Transverse colon (tissue), 4 donors: ENCODE measurements at regions not wholly inside any gene's neighbourhood (a gene's known extent, or its start where the extent isn't known, plus 50 kb on each side); places are given as distances from the start of the nearest gene placed in this dataset.

Experiments used
- DNase-seq: peaks from one replicate; pipeline ENCODE4 v3.0.0-alpha.2; 2019
- H3K27ac ChIP-seq, 4 donors: fragments of 200-600 bp; sonication (generic); 2 replicates each; pipeline ENCODE4 v1.5.1; 2016 to 2018; ENCODE audit warnings: inconsistent platforms in 4 of 4
- H3K27me3 ChIP-seq: fragments of 200-600 bp; sonication (generic); 2 replicates; pipeline ENCODE4 v1.5.1; 2017; ENCODE audit warnings: inconsistent platforms
- H3K36me3 ChIP-seq, 4 donors: fragments of 200-600 bp; sonication (generic); 2 replicates each; pipeline ENCODE4 v1.5.1; 2017 to 2019; ENCODE audit warnings: inconsistent platforms in 4 of 4
- H3K4me1 ChIP-seq, 4 donors: fragments of 200-600 bp; sonication (generic); 2 replicates each; pipeline ENCODE4 v1.5.1; 2017 to 2020; ENCODE audit warnings: inconsistent platforms in 4 of 4
- H3K4me3 ChIP-seq, 4 donors: fragments of 200-600 bp; sonication (generic); 1 replicate in 1 of 4; 2 replicates in 3 of 4; pipeline versions ENCODE4 v1.5.1 to v1.6.1; 2017 to 2019; ENCODE audit warnings: inconsistent platforms in 4 of 4
- H3K9me3 ChIP-seq, 2 donors: fragments of 200-600 bp; sonication (generic); 2 replicates each; pipeline ENCODE4 v1.5.1; 2017 to 2019; ENCODE audit warnings: inconsistent platforms in 2 of 2
- CTCF ChIP-seq, 5 experiments: fragments of 200-600 bp in 3 of 5; fragments of 450-650 bp in 2 of 5; sonication (generic) in 3 of 5; IDR thresholded peaks; 1 replicate in 2 of 5; 2 replicates in 3 of 5; pipeline ENCODE4 v1.5.1; 2016 to 2017; ENCODE audit warnings: antibody characterized with exemption in 5 of 5, inconsistent platforms in 3 of 5, mild to moderate bottlenecking in 2 of 5, moderate library complexity in 1 of 5
- EP300 ChIP-seq: sonication (generic); formaldehyde crosslinking; IDR thresholded peaks from one replicate; pipeline ENCODE4 v1.6.1; 2017; ENCODE audit warnings: antibody characterized with exemption, low read depth
- POLR2A ChIP-seq: fragments of 450-650 bp; IDR thresholded peaks from one replicate; pipeline ENCODE4 v1.6.1; 2016; ENCODE audit warnings: antibody characterized with exemption, mild to moderate bottlenecking, moderate library complexity
- POLR2AphosphoS5 ChIP-seq, 3 donors: sonication (generic); formaldehyde crosslinking; IDR thresholded peaks; one replicate each; pipeline ENCODE4 v1.6.1; 2016; ENCODE audit warnings: antibody characterized with exemption in 3 of 3
- WGBS, 2 donors: methylation state at CpG; one replicate each; pipeline ENCODE4 v1.1.5; 2018; ENCODE audit warnings: low coverage in 1 of 2; 5-methylcytosine and 5-hydroxymethylcytosine counted together
- in situ Hi-C, 4 donors: fragments of 200-750 bp; cut with MboI; loops; one replicate each; pipeline versions ENCODE4 v1.15.0 to v1.15.1; 2017; ENCODE audit warnings: low sequenced_read_pairs in 3 of 4, low pct_ligation_motif_present in 1 of 4, low pct_unique_long_range_greater_than_20kb in 1 of 4
- intact Hi-C: fragments of 100-400 bp; cut with DNase I; formaldehyde crosslinking; loops from one replicate; pipeline ENCODE4 v1.15.1; 2023; ENCODE audit warnings: low total_unique reads

- Histone ChIP-seq H3K4me3 (no peak overlapping the region), H3K4me1 (no peaks in the 10 kb centered on the region), H3K9me3 (no peaks in the 10 kb centered on the region), H3K27ac (no peak overlapping the region), H3K27me3 (no peaks in the 10 kb centered on the region), H3K36me3 (no peaks in the 10 kb centered on the region)
- intact Hi-C loops = no loop called here
- in situ Hi-C loops = no loop called here
- DNase-seq = no peak
- 85 to 91% methylated on average over 2 of the region's 2 CpGs for WGBS, 2 donors
- TF ChIP-seq CTCF (IDR thresholded peaks at IDR 0.05) (no peak), POLR2A (no peak), EP300 (no peak), POLR2AphosphoS5 (IDR thresholded peaks at IDR 0.05) (no peak)
Measured at GRCh38 chr13:42673677-42674076, 99.7 kb downstream of the TNFSF11 start.

GRCh38 chr13:42680748-42681147, 100.6 kb upstream of the FAM216B start:
- intact Hi-C loops = no loop called here
- whole genome bisulfite sequencing, 2 donors = 35 to 70% methylated on average over 2 of the region's 2 CpGs
- DNase-seq = no peak

GRCh38 chr13:42681326-42682100, 99.9 kb upstream of the FAM216B start:
- Histone ChIP-seq H3K36me3 (no peaks in the 10 kb centered on the region), H3K9me3 (no peaks in the 10 kb centered on the region), H3K27ac (no peak overlapping the region), H3K4me3 (no peak overlapping the region), H3K4me1 (no peaks in the 10 kb centered on the region), H3K27me3 (no peaks in the 10 kb centered on the region)
- DNase-seq = no peak
- TF ChIP-seq POLR2AphosphoS5 (IDR thresholded peaks at IDR 0.05) (no peak), EP300 (no peak), POLR2A (no peak), CTCF (IDR thresholded peaks at IDR 0.05) (no peak)
- intact Hi-C loops = no loop called here
- in situ Hi-C loops = no loop called here
- 85 to 90% methylated on average over 4 of the region's 4 CpGs for WGBS, 2 donors

More at GRCh38 chr13:42680748-42681147, 100.6 kb upstream of the FAM216B start:
- H3K4me1 ChIP-seq = no peaks in the 10 kb centered on the region
- H3K27ac ChIP-seq = no peak overlapping the region
- H3K4me3 ChIP-seq = no peak overlapping the region
- H3K27me3 ChIP-seq = no peaks in the 10 kb centered on the region
- no peaks in the 10 kb centered on the region for H3K9me3 ChIP-seq
- in situ Hi-C loops = no loop called here
- H3K36me3 ChIP-seq = no peaks in the 10 kb centered on the region
- TF ChIP-seq CTCF (IDR thresholded peaks at IDR 0.05) = no peak
- no peak for TF ChIP-seq EP300
- no peak for TF ChIP-seq POLR2A
- TF ChIP-seq POLR2AphosphoS5 (IDR thresholded peaks at IDR 0.05) = no peak

GRCh38 chr13:42684226-42684625, 97.2 kb upstream of the FAM216B start:
- Histone ChIP-seq H3K4me3 (no peak overlapping the region), H3K27ac (no peak overlapping the region), H3K9me3 (no peaks in the 10 kb centered on the region), H3K36me3 (no peaks in the 10 kb centered on the region), H3K27me3 (no peaks in the 10 kb centered on the region), H3K4me1 (no peaks in the 10 kb centered on the region)
- in situ Hi-C loops (no loop called here), intact Hi-C loops (no loop called here)
- no peak for TF ChIP-seq POLR2A
- TF ChIP-seq EP300 = no peak
- no peak for TF ChIP-seq POLR2AphosphoS5 (IDR thresholded peaks at IDR 0.05)
- TF ChIP-seq CTCF (IDR thresholded peaks at IDR 0.05) = no peak
- no peak for DNase-seq
- WGBS, 2 donors = 47 to 80% methylated on average over 1 to 2 of the region's 2 CpGs
